Astrocyte (in vitro differentiated cells and primary cell): ENCODE measurements at regions not wholly inside any gene's neighbourhood (a gene's known extent, or its start where the extent isn't known, plus 50 kb on each side); places are given as distances from the start of the nearest gene placed in this dataset.

Experiments used
- EZH2 ChIP-seq: IDR thresholded peaks from 2 replicates; pipeline ENCODE4 v1.6.1; 2012; ENCODE audit warnings: mild to moderate bottlenecking, low read length, inconsistent platforms; ENCODE audit not compliant: insufficient read depth
- TF ChIP-seq, protein P1 (sequence below): IDR thresholded peaks from 2 replicates; pipeline ENCODE4 v1.5.1; 2011; ENCODE audit warnings: low read depth, mild to moderate bottlenecking, inconsistent platforms, low read length, moderate library complexity; ENCODE audit not compliant: insufficient read depth

DNA sequence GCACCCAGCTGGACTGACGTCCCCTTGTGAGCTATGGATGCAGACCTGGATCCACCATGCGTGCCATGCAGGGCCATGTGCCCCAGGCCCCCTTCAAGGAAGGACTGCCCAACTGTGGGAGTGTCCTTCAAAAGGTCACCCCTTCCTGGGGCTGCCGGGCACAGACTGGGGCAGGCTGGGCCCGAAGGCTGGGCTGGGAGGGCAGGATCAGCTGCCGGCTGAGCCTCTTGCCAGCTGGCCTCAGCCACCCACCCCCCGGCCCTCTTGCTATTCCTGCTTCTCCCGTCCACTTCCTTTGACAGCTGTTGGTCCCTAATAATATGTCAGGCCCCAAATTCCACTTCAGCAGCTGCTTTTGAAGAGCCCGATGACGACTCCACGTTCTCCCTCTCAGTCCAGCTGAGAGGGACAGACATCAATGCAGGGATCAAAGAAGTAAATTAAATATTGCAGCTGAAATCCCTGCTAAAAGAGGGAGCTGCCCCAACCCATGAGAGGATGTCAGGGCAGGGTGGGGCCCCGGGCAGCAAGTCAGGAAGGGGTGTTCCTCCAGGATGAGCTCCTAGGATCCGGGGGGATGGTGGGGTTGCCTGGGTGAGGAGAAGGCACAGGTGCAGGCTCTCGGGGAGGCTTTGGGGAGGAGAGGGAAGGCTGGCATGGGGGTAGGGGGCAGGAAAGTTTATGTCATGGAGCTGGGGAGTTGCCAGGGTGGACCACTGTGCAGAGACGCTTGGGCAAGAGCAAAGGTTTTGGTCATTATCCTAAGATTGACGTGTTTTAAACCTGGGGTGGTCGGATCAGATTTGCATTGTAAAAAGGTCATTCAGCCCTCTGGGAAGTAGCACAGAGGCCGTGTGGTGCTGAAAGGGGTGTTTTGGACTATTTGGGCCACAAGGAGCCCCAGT, 185.0 kb downstream of the ANKRD60 start:
- TF ChIP-seq, protein P1, sequence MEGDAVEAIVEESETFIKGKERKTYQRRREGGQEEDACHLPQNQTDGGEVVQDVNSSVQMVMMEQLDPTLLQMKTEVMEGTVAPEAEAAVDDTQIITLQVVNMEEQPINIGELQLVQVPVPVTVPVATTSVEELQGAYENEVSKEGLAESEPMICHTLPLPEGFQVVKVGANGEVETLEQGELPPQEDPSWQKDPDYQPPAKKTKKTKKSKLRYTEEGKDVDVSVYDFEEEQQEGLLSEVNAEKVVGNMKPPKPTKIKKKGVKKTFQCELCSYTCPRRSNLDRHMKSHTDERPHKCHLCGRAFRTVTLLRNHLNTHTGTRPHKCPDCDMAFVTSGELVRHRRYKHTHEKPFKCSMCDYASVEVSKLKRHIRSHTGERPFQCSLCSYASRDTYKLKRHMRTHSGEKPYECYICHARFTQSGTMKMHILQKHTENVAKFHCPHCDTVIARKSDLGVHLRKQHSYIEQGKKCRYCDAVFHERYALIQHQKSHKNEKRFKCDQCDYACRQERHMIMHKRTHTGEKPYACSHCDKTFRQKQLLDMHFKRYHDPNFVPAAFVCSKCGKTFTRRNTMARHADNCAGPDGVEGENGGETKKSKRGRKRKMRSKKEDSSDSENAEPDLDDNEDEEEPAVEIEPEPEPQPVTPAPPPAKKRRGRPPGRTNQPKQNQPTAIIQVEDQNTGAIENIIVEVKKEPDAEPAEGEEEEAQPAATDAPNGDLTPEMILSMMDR, result no peak
- no peak for TF ChIP-seq EZH2
